Heart left ventricle (tissue), 13 donors: ENCODE measurements at regions not wholly inside any gene's neighbourhood (a gene's known extent, or its start where the extent isn't known, plus 50 kb on each side); places are given as distances from the start of the nearest gene placed in this dataset.

Experiments
- POLR2A ChIP-seq, 2 donors: fragments of 450-650 bp; IDR thresholded peaks; one replicate each; pipeline ENCODE4 v1.6.1; 2017; ENCODE audit warnings: antibody characterized with exemption in 2 of 2, mild to moderate bottlenecking in 2 of 2, moderate library complexity in 2 of 2
- TF ChIP-seq, protein P1 (sequence below), 12 donors: fragments of 200-600 bp; sonication (generic) in 4 of 12; IDR thresholded peaks; one replicate each; pipeline versions ENCODE4 v1.5.0 to v1.8.0; 2018 to 2022; ENCODE audit warnings: antibody characterized with exemption in 12 of 12, mild to moderate bottlenecking in 5 of 12
- donor health status: ischemic (EF 13 %, LVEDD 7.1; RV severe dilation, severe dysfunction).
- donor health status: DM: no; HTN: yes; CAD: no.
- donor health status: DM: no; HTN: no; CAD: no.
- donor health status: ischemic (EF 25% LVEDD 6.9; RV normal size, moderate dysfunction).
- donor health status: ischemic (EF 25% LVEDD 5.7; RV mildly dilated, moderate dysfunction).
- donor health status: ischemic (EF 35%, LVEDD 5.7; RV mildly dilated, moderate dysfunction).
- donor health status: nonischemic (EF 11% LVEDD 7.7; RV severe dilation, severe dysfunction).
- donor health status: DM: yes; HTN: yes; CAD: no.
- donor health status: PGD.
- donor health status: ischemic (EF 29% LVEDD 5.4; RV normal size, mild dysfunction).
- donor health status: nonischemic (EF 23%, LVEDD 6.1; RV moderate dilation, normal function).

DNA sequence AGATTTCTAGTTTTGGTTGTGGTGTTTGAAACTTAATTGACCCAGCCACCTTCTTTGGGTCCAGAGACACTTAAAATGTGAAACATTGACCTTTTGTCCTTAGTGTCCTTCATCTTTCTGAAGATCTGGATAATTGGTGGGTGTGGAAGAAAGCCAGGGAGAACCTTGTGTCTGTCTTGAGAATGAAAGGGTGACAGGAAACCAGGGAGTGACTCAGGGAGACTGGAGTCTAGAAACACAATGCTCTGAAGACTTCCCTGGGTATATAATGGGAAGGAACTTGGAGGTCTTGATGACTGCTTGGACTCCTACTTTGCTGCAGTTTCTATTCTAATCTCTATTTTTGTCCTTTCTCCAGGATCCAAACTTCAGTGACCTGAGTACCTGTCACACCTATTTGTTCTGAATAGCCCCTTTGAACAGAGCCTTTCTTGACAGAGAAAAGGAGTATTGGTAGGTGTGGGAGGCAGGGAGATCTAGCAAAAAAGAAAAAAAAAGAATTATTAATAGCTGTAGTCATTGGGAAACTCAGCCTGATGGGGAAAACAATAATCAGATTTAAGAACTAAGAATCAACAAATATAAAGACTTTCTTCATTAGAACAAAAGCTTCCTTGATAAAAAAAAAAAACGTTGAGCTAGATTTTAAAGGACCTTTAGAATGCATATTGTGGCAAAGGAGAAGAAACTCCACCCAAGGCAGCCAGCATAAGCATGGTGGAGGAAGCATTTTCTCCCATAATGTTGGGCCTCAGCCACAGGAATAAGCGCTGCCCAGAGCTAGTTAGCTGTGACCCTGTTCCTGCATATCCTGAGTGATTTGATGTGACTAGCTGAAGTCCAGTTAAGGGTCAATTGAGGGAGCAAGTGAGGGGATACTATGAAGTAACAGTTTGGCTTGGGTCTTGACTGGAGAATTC is 77.9 kb upstream of the HOXC13 start:
- TF ChIP-seq POLR2A (IDR thresholded peaks at IDR 0.05), result no peak
- TF ChIP-seq, protein P1, sequence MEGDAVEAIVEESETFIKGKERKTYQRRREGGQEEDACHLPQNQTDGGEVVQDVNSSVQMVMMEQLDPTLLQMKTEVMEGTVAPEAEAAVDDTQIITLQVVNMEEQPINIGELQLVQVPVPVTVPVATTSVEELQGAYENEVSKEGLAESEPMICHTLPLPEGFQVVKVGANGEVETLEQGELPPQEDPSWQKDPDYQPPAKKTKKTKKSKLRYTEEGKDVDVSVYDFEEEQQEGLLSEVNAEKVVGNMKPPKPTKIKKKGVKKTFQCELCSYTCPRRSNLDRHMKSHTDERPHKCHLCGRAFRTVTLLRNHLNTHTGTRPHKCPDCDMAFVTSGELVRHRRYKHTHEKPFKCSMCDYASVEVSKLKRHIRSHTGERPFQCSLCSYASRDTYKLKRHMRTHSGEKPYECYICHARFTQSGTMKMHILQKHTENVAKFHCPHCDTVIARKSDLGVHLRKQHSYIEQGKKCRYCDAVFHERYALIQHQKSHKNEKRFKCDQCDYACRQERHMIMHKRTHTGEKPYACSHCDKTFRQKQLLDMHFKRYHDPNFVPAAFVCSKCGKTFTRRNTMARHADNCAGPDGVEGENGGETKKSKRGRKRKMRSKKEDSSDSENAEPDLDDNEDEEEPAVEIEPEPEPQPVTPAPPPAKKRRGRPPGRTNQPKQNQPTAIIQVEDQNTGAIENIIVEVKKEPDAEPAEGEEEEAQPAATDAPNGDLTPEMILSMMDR (IDR thresholded peaks at IDR 0.05), result no peak
